Islet precursor cell (in vitro differentiated cells): ENCODE measurements at regions not wholly inside any gene's neighbourhood (a gene's known extent, or its start where the extent isn't known, plus 50 kb on each side); places are given as distances from the start of the nearest gene placed in this dataset.

Experiments used
- DNase-seq: peaks from one replicate; pipeline ENCODE4 v3.0.0-alpha.2; 2018

DNA sequence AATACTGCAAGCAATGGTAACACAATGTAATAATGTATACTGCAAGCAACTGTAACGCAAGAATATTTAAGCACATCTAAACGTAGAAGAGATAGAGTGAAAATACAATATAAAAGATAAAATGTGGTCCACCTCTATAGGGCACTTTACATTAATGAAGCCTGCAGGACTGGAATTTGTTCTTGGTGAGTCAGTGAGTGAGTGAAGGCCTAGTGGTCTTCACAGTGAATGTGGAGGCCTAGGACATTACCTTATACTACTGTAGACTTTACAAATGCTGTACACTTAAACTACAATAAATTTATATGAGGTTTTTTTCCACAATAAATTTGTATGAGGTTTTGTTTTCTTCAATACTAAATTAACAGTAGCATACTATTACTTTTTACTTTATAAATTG, 287.4 kb upstream of the SNX7 start:
- DNase-seq, result no peak

DNA sequence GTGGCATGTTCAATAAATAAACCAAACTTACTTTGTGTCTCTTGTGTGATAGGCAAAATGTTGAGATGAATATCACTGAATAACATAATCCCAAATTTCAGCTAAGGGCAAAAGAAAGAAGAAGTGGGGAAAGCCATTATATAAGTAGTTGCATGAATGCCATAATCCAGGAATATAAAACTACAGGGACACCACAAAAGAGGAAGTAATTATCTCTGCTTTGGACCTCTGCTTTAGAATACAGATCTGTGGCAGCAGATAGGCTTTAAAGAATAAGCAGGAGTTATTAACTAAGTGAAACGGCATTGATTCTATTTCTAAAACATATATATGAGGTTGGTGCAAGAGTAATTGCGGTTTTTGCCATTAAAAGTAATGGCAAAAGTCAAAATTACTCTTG, 288.5 kb upstream of the SNX7 start:
- no peak for DNase-seq

DNA sequence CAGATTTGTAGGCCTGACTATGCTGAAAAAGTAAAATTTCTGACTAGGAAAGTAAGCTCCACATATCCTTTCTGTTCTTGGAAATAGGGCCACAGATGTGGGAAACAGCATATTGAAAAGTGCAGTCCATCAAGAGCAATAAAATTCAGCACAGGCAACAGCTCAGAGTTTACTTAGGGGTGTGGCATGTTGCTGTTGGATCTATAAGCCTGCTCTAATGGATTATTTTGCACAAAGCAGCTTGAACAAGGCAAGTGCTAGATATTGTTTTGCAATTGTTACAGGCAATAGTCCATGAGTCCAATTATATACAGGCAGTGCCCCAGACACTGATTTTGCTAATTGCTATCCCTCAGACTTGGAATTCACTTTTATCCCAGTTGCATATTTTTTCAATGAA, 289.8 kb upstream of the SNX7 start:
- DNase-seq, result no peak

DNA sequence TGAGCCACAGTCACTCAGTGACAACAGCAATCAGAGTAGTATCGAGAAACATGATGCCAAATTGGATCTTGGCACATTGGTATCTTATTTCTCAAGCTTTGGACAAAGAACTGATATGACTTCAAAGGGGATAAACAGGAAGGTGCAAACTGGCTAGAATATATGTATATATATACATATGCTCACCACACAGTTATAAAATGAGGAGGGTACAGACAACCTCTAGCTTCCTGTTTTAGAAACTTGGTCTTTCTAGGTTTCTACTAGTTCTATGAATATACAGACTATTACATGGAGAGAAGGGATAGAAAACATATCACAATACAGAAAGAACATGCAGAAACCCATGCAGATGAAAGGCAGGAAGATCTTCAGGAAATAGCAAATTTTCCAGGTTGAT, 292.1 kb upstream of the SNX7 start:
- no peak for DNase-seq

DNA sequence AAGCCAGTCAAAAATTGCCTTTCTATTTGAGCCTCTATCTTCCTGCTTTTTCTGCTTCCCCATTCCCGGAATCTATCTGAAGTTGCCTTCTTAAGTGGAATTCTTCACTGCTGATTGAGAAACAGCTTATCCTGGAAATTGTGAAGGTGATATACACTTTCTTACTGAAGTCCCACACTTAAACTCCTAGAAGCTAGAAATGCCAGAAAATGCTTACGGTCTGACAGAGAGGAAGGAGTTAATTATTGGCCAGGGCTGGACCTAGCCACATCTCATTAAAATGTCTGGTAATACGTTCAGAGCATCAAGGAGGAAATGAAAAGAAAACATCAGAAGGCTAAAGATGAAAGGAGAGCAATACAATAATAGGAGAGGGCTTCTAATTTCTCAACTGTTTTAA, 292.5 kb upstream of the SNX7 start:
- no peak for DNase-seq

DNA sequence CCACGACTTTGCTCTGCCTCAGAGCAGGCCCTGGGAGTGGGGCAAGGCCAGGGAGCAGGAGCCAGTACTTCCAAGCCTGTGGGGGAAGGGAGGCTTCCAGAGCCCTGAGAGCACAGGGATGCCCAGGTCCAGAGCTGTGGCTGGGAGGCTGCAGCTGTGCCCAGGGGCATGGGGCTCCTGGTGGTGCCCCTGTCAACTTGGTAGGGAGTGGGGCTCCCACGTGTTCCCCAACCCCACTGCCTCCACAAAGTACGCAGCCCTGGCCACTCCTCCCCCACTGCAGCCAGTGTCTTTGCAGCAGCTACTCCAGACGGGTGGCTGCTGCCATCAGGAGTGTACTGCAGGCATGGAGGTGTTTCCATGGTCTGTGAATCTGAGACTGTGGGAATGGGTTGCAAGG, 294.1 kb upstream of the SNX7 start:
- DNase-seq, result no peak

DNA sequence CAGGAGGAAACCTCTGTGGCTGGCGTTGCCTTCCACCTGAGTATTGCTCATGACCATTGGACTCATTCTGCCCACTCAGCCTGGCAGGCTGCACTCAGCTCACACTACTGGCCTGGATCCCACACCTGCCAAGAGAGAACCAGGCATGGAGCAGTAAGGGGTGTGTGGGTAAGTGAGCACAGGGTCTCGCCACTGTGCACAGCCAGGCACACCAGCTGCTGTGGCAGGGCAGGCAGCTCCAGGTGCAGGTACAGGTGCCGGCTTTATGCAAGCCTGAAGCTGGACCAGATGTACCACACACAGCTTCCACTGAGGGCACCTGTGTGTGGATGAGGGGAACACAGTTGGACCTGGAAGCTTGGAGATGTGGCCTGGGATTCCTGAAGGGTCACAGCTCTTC, 295.2 kb upstream of the SNX7 start:
- DNase-seq, result no peak

DNA sequence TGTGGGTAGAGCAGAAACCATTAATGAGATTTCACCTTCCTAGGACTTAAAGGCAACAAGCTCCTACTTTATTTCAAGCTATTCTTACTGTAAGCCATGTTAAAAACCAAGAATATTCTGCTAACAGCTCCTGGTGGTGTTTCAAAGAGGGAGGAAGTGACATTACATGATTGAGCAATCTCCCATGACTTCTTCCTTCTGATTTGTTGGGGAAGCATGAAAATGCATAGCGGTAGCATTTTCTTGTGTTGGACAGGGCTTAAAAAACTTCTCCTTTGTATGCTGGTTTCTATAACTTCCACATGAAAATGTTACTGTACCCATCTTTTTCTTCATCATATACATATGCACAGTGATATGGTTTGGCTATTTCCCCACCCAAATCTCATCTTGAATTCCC, 297.0 kb upstream of the SNX7 start:
- DNase-seq, result no peak

DNA sequence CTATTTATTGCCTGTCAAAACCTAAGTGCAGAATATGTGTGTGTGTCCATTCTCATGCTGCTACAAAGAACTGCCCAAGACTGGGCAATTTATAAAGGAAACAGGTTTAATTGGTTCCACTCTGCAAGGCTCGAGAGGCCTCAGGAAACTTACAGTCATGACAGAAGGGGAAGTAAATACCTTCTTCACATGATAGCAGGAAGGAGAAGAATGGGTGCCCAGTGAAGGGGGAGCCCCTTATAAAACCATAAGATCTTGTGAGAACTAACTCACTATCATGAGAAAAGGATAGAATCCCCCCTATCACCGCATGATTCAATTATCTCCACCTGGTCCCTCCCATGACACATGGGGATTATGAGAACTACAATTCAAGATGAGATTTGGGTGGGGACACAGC, 300.7 kb upstream of the SNX7 start:
- DNase-seq, result no peak

DNA sequence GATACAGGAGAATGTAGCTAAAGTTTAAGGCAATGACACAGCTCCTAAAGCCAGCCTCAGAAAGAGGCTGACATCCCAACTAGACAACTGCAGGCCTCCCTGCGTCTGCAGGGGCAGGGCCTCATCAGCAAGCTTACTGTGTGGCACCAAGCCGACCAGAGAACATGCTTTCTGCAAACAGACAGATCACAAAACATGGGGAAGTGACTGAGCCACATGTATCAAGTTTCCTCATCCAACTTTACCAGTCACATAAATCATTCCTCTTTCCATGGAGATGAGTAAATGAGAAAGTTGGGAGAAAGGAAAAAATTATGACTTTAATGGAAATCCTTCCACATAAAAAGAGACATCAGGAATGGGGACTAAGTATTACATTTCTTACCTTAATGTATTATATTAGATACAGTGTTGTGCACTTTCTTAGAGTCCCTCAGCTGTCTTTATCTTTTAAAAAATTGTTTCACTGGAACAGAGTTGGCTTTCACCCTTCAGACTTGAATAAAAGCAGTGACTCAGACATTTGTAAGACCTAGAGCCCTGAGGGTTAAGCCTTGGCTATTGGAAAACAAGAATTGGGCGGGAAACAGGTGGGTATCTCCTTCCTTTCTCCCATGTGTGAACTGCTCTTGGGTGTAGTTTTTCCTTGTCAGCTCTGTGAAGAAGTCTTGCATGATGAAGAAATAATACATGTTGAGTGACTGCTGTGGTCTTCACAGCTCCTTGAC, 305.7 kb upstream of the SNX7 start:
- no peak for DNase-seq

DNA sequence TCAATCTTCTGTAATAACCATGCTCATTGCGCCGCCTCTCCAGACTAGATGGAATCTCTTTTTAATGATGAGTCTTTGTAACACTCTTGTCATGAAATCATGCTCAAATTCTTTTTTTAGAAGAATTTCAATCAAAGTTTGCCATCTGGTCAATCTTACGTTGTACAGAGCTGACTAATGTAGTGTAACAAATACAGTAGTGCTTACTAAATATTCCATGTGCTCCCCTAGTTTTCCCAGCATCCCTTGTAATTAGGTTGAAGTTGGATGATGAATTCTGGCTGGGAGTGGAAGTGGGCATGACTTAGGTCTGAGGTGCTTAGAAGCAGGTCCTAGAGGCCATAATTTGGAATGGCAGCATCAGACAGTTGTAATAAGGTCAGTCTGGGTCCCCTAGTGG, 309.1 kb upstream of the SNX7 start:
- DNase-seq, result no peak

DNA sequence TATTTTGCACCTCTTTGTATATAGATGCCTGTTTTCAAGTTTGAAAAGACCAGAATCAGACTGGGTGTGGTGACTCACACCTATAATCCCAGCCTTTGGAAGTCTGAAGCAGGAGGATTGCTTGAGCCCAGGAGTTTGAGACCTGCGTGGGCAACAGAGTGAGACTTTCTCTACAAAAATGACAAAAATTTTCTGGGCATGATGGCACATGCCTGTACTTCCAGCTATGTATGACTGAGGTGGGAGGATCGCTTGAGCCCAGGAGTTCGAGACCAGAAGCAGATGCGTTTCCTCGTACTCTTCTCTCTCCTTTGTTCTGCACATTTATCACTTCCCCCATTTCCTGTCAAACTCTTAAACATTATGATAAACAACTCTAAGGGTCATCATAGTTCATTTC, 310.0 kb upstream of the SNX7 start:
- DNase-seq, result no peak

DNA sequence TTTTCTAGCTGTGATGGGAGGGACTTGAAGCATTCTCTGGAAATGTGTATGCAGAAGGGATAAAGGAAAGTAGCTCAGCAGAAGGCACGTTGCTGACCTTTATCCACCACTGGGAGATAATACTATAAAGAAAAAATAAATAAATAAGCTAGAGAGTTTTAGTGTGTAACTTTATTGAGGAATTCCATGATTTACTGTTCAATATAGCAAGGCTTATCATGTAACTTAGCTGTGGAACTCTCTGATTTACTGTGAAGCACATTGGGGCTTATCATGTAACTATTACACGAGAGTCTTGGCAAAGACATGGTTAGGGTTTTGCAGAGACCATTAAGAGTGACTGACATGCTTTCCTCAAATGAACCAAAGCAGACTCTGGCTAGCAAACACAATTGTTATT, 316.1 kb upstream of the SNX7 start:
- no peak for DNase-seq

DNA sequence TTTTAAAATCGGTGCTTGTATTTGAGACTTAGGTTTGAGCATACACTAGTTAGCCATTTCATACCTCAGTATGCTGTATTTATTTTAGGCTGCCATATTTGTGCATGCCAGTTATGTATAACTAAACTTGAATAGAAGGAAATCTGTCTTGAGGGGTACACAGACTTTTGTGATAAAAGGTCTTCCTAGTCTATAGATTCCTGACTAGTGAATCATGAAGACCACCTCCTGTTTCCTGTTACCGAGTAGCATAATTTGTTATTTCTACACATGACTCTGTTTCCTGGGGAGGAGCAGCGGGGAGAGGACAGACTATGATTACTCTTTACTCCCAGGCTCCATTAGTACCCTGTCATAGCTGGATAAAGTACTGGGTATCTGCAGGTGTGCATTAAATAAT, 316.8 kb upstream of the SNX7 start:
- DNase-seq, result no peak

DNA sequence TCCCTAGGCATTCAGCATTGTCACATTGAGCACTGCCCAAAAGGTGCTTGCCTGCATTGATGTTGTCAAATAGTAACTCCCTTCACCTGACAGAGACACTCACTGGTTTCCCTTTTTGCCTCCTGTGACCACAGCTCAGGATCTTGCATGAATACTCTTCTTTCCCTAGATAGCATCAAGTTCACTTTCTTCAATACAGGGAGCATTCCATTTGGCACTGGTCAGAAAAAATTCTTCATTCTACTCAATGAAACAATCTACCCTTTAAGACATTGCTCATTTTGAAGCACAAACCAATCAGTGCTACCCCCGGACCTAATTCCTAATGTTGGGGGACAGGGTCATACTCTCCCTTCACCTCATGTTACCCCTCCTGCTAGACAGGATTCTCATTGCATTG, 319.0 kb upstream of the SNX7 start:
- no peak for DNase-seq

DNA sequence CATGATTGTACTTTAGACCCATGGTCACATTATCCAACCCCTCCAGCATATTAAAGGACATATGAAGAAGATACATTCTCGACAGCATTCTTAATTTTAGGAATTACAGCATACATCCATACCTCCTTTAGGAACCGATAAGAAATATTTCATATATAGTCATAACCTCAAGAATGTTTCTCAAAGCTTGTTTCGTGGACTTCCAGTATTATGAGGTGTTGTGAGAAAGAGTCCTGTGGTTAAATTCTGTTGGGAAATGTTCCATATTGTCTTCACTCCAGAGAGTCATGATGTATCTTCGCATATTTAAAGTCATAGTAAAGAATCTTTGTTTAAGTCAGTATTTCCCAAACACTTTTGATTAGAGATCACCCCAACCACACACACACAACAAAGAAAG, 321.0 kb upstream of the SNX7 start:
- DNase-seq, result no peak

DNA sequence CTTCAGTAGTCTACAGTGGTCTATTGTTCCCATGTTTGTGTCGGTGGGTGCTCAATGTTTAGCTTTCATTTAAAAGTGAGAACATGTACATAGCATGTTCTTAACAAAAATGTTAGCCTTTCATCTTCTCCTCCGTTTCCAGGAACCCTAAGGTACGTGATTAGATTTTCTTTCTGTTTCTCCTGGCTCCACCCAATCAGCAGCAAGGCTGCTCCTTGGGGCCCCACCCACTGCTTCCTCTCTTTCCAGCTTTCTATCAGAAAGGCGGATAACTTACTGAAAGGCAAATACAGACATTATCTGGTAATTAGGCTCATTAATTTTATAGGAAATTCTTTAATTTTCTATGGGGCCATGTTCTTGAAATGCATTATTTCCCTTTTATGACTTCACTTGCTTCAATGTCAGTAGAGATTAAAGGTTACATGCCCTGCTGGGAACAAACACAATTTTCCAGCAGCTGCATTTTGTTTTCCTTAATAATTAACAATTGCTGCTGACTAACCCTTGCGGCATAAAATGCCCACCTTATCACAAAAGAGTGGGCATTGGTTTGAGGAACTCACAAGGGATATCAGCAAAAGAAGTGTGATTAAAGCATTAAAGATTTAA, 324.9 kb upstream of the SNX7 start:
- no peak for DNase-seq

DNA sequence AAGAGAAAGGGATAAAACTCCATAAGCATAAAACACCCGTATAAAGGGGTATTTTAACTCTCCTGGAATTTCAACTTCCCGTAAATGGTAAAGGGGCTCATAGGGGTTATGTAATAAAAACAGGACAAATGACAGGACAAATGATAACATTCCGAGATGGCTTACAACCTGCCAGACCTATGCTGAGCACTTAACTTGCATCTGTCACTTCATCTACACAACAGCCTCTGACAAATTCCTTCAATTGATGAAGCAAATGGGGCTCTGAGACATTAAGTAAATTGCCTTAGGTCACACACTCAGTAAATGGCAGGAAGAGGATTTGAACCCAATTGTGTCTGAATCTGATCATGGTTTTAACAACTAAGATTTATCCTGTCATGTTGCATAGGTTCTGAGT, 327.6 kb upstream of the SNX7 start:
- no peak for DNase-seq

DNA sequence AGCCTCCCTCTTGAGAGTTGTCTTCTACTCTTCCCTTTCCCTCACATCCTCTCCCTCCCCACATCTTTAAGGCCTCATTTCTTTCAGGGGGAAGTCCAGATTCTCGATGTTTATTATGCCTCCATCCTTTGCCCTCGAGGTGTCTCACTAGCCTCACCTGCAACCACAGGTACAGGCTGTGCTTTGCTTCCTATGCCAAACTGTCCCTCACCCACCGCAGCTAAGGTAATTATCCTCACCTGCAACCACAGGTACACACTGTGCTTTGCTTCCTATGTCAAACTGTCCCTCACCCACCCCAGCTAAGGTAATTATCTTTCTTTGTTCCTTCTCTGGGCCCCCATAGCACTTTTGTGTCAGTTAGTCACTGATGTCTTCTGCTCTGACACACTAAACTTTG, 328.1 kb upstream of the SNX7 start:
- no peak for DNase-seq

DNA sequence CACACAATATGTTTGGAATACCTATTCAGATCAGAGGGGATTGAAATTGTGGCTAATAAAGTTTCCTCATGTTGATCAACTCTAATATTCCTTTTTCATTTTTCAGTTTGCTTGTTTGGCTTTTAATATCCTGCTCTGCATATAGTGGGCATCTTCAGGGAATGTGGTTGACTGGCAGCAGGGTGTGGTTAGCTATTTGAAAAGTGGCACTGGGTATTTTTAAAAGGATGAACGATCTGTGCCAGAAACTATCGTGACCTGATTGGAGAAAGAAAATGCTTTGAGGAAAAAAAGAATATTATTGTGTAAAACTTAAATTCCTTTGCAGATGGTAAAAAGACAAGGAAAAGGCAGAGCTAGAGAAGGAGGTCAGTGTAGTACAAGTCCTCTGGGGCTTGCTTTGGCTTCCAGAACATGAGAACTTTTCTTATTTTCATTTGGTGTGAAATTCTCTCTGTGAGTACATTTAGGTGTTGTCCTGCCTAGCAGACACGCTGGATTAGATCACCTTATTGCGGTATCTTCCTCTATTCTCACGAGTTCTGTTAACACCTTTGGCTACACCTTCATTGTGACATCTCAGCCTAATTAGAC, 329.7 kb upstream of the SNX7 start:
- no peak for DNase-seq

DNA sequence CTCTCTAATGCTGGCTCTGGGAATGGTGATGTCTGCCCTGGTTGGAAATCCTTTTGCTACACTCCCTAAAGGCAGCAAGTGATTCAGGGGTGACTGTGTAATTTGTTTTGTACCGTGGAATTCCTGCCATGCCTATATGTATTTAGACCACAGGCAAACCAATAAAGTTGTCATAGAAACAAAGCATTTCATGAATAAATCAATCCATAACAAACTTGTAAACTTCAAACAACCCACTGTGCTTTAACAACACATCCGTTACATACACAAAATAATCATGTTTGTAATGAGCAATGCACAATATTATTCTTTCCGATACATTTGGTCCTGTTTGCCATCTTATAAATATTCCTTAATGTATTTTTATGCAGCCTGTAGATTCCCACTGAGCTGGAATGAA, 330.3 kb upstream of the SNX7 start:
- DNase-seq, result no peak

DNA sequence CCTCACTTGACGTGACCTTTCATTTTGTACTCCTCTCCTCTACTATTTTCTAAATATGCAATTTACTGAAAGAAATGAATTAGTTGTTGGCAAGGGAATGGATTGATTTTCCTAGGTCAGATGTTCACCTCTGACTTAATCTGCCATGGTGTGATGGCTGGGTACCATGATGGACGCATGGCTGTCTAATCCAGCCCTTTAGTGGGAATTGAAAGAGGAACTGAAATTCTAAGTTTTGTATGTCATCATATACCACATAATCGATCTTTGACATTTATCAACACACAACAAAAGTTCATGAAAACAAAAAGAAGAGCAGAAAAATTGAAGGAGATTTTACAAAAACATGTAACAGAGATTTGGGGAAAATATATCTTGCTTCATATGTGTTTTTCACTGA, 331.3 kb upstream of the SNX7 start:
- no peak for DNase-seq

DNA sequence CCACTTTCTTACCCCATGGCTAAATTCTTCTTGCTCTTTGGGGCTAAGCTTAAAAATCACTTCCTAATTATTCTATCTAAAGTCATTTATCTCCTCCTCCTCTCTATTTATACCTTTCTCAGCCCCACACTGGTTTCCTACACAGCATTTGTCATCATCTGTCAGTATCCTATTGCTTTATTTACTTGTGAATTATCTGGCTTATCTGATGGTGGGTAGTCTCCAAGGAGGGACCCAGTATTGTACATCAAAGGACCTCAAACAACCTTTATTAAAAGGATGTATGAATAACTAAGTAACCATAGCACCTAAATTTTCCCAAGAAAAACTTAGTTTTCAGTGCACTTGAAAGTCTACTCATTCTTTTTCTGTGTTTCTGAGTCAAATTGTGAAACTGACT, 332.7 kb upstream of the SNX7 start:
- DNase-seq, result no peak

DNA sequence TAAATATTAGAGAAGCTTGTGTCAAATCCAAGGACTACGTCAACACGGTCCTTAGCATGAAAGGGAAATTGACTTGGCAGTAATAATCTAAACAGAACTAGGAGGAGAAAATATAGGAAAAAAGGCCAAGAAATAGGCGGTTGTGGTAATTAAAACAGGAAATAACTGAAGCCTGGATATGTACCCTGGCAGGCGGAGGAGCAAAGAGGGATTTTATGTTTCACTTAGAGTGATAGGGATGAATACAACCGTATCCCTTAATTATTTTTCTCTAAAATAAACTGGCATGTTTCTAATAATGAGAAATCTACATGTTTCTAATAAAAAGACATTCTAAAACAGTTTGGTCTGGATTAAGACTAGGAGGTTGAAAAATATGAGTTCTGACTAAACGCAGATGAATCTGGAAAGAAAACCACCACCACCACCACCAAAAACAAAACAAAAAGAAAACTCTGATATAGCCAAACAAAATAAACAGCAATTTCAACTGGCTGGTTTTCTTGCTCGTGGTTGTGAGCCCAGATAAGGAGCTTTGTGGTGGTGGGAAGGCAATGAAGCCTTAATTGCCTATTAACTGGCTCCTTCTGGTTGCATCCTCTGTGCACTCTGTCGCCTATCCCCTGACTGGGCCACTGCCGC, 334.2 kb upstream of the SNX7 start:
- DNase-seq, result peak; percentile 54
